Neuronal stem cell (in vitro differentiated cells): ENCODE measurements at regions not wholly inside any gene's neighbourhood (a gene's known extent, or its start where the extent isn't known, plus 50 kb on each side); places are given as distances from the start of the nearest gene placed in this dataset.

Experiments used
- DNase-seq: peaks from one replicate; pipeline ENCODE4 v3.0.0-alpha.2; 2013; ENCODE audit warnings: low spot score
- H2AFZ ChIP-seq: one replicate; pipeline ENCODE4 v1.6.1; 2013; ENCODE audit warnings: mild to moderate bottlenecking, low read length, inconsistent platforms
- H2AK5ac ChIP-seq: 2 replicates; pipeline ENCODE4 v1.6.1; 2013; ENCODE audit warnings: low read depth, mild to moderate bottlenecking, inconsistent platforms, low read length, moderate library complexity, mixed read lengths
- H2BK120ac ChIP-seq: 2 replicates; pipeline ENCODE4 v1.6.1; 2013; ENCODE audit warnings: low read depth, mild to moderate bottlenecking, inconsistent platforms, low read length, moderate library complexity, mixed read lengths
- H2BK12ac ChIP-seq: one replicate; pipeline ENCODE4 v1.6.1; 2013; ENCODE audit warnings: low read length, inconsistent platforms
- H2BK15ac ChIP-seq: 2 replicates; pipeline ENCODE4 v1.6.1; 2013; ENCODE audit warnings: mild to moderate bottlenecking, low read length, inconsistent platforms, mixed read lengths
- H2BK5ac ChIP-seq: one replicate; pipeline ENCODE4 v1.6.1; 2013; ENCODE audit warnings: inconsistent platforms, mild to moderate bottlenecking, low read length, moderate library complexity
- H3K14ac ChIP-seq: one replicate; pipeline ENCODE4 v1.6.1; 2013; ENCODE audit warnings: low read length, inconsistent platforms
- H3K18ac ChIP-seq: 2 replicates; pipeline ENCODE4 v1.6.1; 2013; ENCODE audit warnings: low read length, inconsistent platforms
- H3K23ac ChIP-seq: 2 replicates; pipeline ENCODE4 v1.6.1; 2013; ENCODE audit warnings: low read depth, mild to moderate bottlenecking, mixed read lengths, low read length, inconsistent platforms; ENCODE audit not compliant: poor library complexity
- H3K27ac ChIP-seq: replicated peaks from 3 replicates; pipeline ENCODE4 v1.5.1; 2013; ENCODE audit warnings: low read length, inconsistent platforms
- H3K27me3 ChIP-seq, 3 experiments: 2 replicates each; pipeline ENCODE4 v1.6.1; 2013; ENCODE audit warnings: low read length in 3 of 3, mild to moderate bottlenecking in 2 of 3, inconsistent platforms in 1 of 3, low read depth in 1 of 3, mixed read lengths in 1 of 3, moderate library complexity in 1 of 3; ENCODE audit not compliant: control insufficient read depth in 3 of 3, insufficient read depth in 3 of 3
- H3K36me3 ChIP-seq, 2 donors: replicated peaks in 1 of 2; 2 replicates each; pipeline ENCODE4 v1.6.1; 2013; ENCODE audit warnings: low read length in 2 of 2; ENCODE audit not compliant: control insufficient read depth in 2 of 2, insufficient read depth in 2 of 2
- H3K4ac ChIP-seq: 2 replicates; pipeline ENCODE4 v1.6.1; 2013; ENCODE audit warnings: inconsistent platforms, mild to moderate bottlenecking, low read length, moderate library complexity
- H3K4me1 ChIP-seq, 2 donors: 1 replicate in 1 of 2; 2 replicates in 1 of 2; pipeline ENCODE4 v1.6.1; 2013; ENCODE audit warnings: low read length in 2 of 2, low read depth in 1 of 2; ENCODE audit not compliant: control insufficient read depth in 2 of 2, insufficient read depth in 1 of 2
- H3K4me2 ChIP-seq: one replicate; pipeline ENCODE4 v1.6.1; 2013; ENCODE audit warnings: mild to moderate bottlenecking, low read length, inconsistent platforms; ENCODE audit not compliant: insufficient read depth, poor library complexity, severe bottlenecking
- H3K4me3 ChIP-seq, 2 donors: 2 replicates each; pipeline ENCODE4 v1.5.1; 2013; ENCODE audit warnings: low read length in 2 of 2, mild to moderate bottlenecking in 2 of 2, inconsistent platforms in 1 of 2, moderate library complexity in 1 of 2
- H3K79me1 ChIP-seq: one replicate; pipeline ENCODE4 v1.6.1; 2013; ENCODE audit warnings: low read depth, mild to moderate bottlenecking, inconsistent platforms, low read length, moderate library complexity
- H3K9ac ChIP-seq: one replicate; pipeline ENCODE4 v1.6.1; 2013; ENCODE audit warnings: mild to moderate bottlenecking, low read depth, low read length, inconsistent platforms; ENCODE audit not compliant: poor library complexity
- H3K9me3 ChIP-seq, 2 donors: replicated peaks in 1 of 2; 2 replicates each; pipeline versions ENCODE3 to v1.6.1; 2013; ENCODE audit warnings: low read length in 2 of 2, mild to moderate bottlenecking in 2 of 2, inconsistent platforms in 1 of 2, low read depth in 1 of 2, mixed read lengths in 1 of 2, moderate library complexity in 1 of 2; ENCODE audit not compliant: control insufficient read depth in 2 of 2, insufficient read depth in 1 of 2
- H4K8ac ChIP-seq: one replicate; pipeline ENCODE4 v1.6.1; 2013; ENCODE audit warnings: low read depth, mild to moderate bottlenecking, inconsistent platforms, low read length, moderate library complexity
- H4K91ac ChIP-seq: one replicate; pipeline ENCODE4 v1.6.1; 2013; ENCODE audit warnings: low read length, low read depth, mild to moderate bottlenecking, inconsistent platforms; ENCODE audit not compliant: poor library complexity
- WGBS, 2 donors: extraction: QIAGEN DNeasy Blood & Tissue Kit; methylation state at CpG; one replicate each; pipeline ENCODE4 v1.1.7; 2013; ENCODE audit warnings: missing lambda C conversion rate in 2 of 2, mixed read lengths in 1 of 2; ENCODE audit not compliant: insufficient read length in 2 of 2, insufficient replicate concordance in 1 of 2; ENCODE audit errors: extremely low coverage in 2 of 2; 5-methylcytosine and 5-hydroxymethylcytosine counted together

- Histone ChIP-seq H2BK15ac (no peak overlapping the region), H3K79me1 (no peaks in the 10 kb centered on the region), H2BK120ac (no peak overlapping the region), H3K36me3 (no peaks in the 10 kb centered on the region), H3K4ac (no peak overlapping the region), H2AFZ (peak overlapping the region; percentile 2), H2BK12ac (no peak overlapping the region), H3K4me3 (no peak overlapping the region), H2BK5ac (no peak overlapping the region), H3K9me3 (no peaks in the 10 kb centered on the region), H3K4me2 (no peak overlapping the region), H3K9ac (no peak overlapping the region), H3K14ac (no peak overlapping the region), H3K27me3 (no peaks in the 10 kb centered on the region), H4K91ac (no peak overlapping the region), H4K8ac (no peak overlapping the region), H2AK5ac (no peak overlapping the region), H3K27ac (no peak overlapping the region), H3K18ac (no peak overlapping the region), H3K23ac (no peak overlapping the region), H3K4me1 (peaks cover 2 to 10% of the 10 kb centered on the region in 2 donors)
- no peak for DNase-seq
- no CpG with 5 or more reads among the region's 3 CpGs for WGBS, 2 donors
These were observed 79.1 kb upstream of the RAPGEF2 start for GRCh38 chr4:159023741-159024140.

- no peak overlapping the region for H3K4ac ChIP-seq
- no peak overlapping the region for H2AK5ac ChIP-seq
- no peak for DNase-seq
- no peak overlapping the region for H2BK120ac ChIP-seq
- no peaks in the 10 kb centered on the region for H3K27me3 ChIP-seq
- no peak overlapping the region for H3K4me2 ChIP-seq
- H3K27ac ChIP-seq, result no peak overlapping the region
- H3K14ac ChIP-seq, result no peak overlapping the region
- no peaks in the 10 kb centered on the region for H3K36me3 ChIP-seq
- H3K4me3 ChIP-seq, result no peak overlapping the region
- H3K4me1 ChIP-seq, result peaks cover 2 to 10% of the 10 kb centered on the region in 2 donors
- no peaks in the 10 kb centered on the region for H3K79me1 ChIP-seq
- no peak overlapping the region for H3K23ac ChIP-seq
- no peak overlapping the region for H2BK15ac ChIP-seq
- H3K9ac ChIP-seq, result no peak overlapping the region
- no peaks in the 10 kb centered on the region for H3K9me3 ChIP-seq
- H2BK12ac ChIP-seq, result no peak overlapping the region
- WGBS, 2 donors, result no CpG with 5 or more reads among the region's 5 CpGs
- no peak overlapping the region for H3K18ac ChIP-seq
- peak overlapping the region; percentile 2 for H2AFZ ChIP-seq
- no peak overlapping the region for H4K91ac ChIP-seq
- H2BK5ac ChIP-seq, result no peak overlapping the region
- H4K8ac ChIP-seq, result no peak overlapping the region
These were observed 78.6 kb upstream of the RAPGEF2 start for GRCh38 chr4:159024266-159024665.

- DNase-seq, result no peak
- Histone ChIP-seq H3K14ac (no peak overlapping the region), H3K4me3 (no peak overlapping the region), H3K79me1 (no peaks in the 10 kb centered on the region), H3K4ac (no peak overlapping the region), H3K36me3 (no peaks in the 10 kb centered on the region), H2BK120ac (no peak overlapping the region), H2BK5ac (no peak overlapping the region), H3K4me1 (peaks cover 2 to 10% of the 10 kb centered on the region in 2 donors), H3K27me3 (no peaks in the 10 kb centered on the region), H3K9ac (no peak overlapping the region), H4K91ac (no peak overlapping the region), H3K27ac (no peak overlapping the region), H2BK12ac (no peak overlapping the region), H3K23ac (no peak overlapping the region), H3K9me3 (no peaks in the 10 kb centered on the region), H2BK15ac (no peak overlapping the region), H3K18ac (no peak overlapping the region), H3K4me2 (no peak overlapping the region), H4K8ac (no peak overlapping the region), H2AK5ac (no peak overlapping the region), H2AFZ (no peak overlapping the region)
- no CpG with 5 or more reads among the region's 3 CpGs for WGBS, 2 donors
These were observed 78.1 kb upstream of the RAPGEF2 start for GRCh38 chr4:159024828-159025227.

- H3K27me3 ChIP-seq, result no peaks in the 10 kb centered on the region
- no peak overlapping the region for H2BK5ac ChIP-seq
- H3K79me1 ChIP-seq, result no peaks in the 10 kb centered on the region
- H3K4ac ChIP-seq, result no peak overlapping the region
- no peak overlapping the region for H3K27ac ChIP-seq
- H3K14ac ChIP-seq, result no peak overlapping the region
- peaks cover 2 to 7% of the 10 kb centered on the region in 2 donors for H3K4me1 ChIP-seq
- no peak overlapping the region for H2BK12ac ChIP-seq
- H3K36me3 ChIP-seq, result no peaks in the 10 kb centered on the region
- H3K4me3 ChIP-seq, result no peak overlapping the region
- H2AK5ac ChIP-seq, result no peak overlapping the region
- H3K4me2 ChIP-seq, result no peak overlapping the region
- H2BK120ac ChIP-seq, result no peak overlapping the region
- no peak overlapping the region for H2AFZ ChIP-seq
- no peak overlapping the region for H2BK15ac ChIP-seq
- no peak overlapping the region for H3K23ac ChIP-seq
- DNase-seq, result no peak
- no peak overlapping the region for H3K9ac ChIP-seq
- no peak overlapping the region for H4K8ac ChIP-seq
- no peak overlapping the region for H4K91ac ChIP-seq
- no peak overlapping the region for H3K18ac ChIP-seq
- H3K9me3 ChIP-seq, result no peaks in the 10 kb centered on the region
These were observed 76.5 kb upstream of the RAPGEF2 start for GRCh38 chr4:159026329-159026728.
